OCI-LY3 (cell line): ENCODE measurements at regions not wholly inside any gene's neighbourhood (a gene's known extent, or its start where the extent isn't known, plus 50 kb on each side); places are given as distances from the start of the nearest gene placed in this dataset.

Source experiments
- CTCF ChIP-seq: fragments of 200-600, 300-600 bp; sonication (generic); IDR thresholded peaks from 2 replicates; pipeline ENCODE4 v1.5.1; 2014; ENCODE audit warnings: antibody characterized with exemption, low read length, low read depth
- EZH2phosphoT487 ChIP-seq: fragments of 200-600 bp; shearing (Covaris generic); IDR thresholded peaks from 2 replicates; pipeline ENCODE4 v1.6.1; 2018; ENCODE audit warnings: antibody characterized with exemption, mixed run types, low read depth

GRCh38 chr3:144296808-144297207, 325.2 kb downstream of the DIPK2A start:
- TF ChIP-seq EZH2phosphoT487 = no peak
- TF ChIP-seq CTCF = no peak
